Activated CD4-positive, alpha-beta memory T cell treated with anti-CD3 and anti-CD28 coated beads for 36 hours (primary cell): ENCODE measurements at regions not wholly inside any gene's neighbourhood (a gene's known extent, or its start where the extent isn't known, plus 50 kb on each side); places are given as distances from the start of the nearest gene placed in this dataset.

Source experiments
- CTCF ChIA-PET: fragments of 350-600 bp; sonication (Branson Sonifier 250); formaldehyde crosslinking; loops from one replicate; lab custom pipeline; 2021; ENCODE audit warnings: antibody characterized with exemption, inconsistent platforms; lab: Charles Lee
- POLR2A ChIA-PET: fragments of 350-600 bp; sonication (Branson Sonifier 250); formaldehyde crosslinking; loops from one replicate; lab custom pipeline; 2021; ENCODE audit warnings: antibody characterized with exemption; lab: Charles Lee
- DNase-seq: peaks from one replicate; pipeline ENCODE4 v3.0.0-alpha.2; 2020
- H3K27ac Mint-ChIP-seq: one replicate; pipeline ENCODE4 v1.8.0; 2021; ENCODE audit warnings: mixed read lengths
- H3K27me3 Mint-ChIP-seq: one replicate; pipeline ENCODE4 v1.8.0; 2021; ENCODE audit warnings: mixed read lengths
- H3K36me3 Mint-ChIP-seq: one replicate; pipeline ENCODE4 v1.8.0; 2021; ENCODE audit warnings: mixed read lengths
- H3K4me1 Mint-ChIP-seq: one replicate; pipeline ENCODE4 v1.8.0; 2021; ENCODE audit warnings: low read depth, mixed read lengths
- H3K4me3 Mint-ChIP-seq: one replicate; pipeline ENCODE4 v1.8.0; 2021; ENCODE audit warnings: mild to moderate bottlenecking, mixed read lengths
- H3K9me3 Mint-ChIP-seq: one replicate; pipeline ENCODE4 v1.8.0; 2021; ENCODE audit warnings: mixed read lengths
- intact Hi-C: fragments of 100-400 bp; cut with micrococcal nuclease; formaldehyde crosslinking; loops from one replicate; pipeline ENCODE4 v1.15.1; 2023

DNA sequence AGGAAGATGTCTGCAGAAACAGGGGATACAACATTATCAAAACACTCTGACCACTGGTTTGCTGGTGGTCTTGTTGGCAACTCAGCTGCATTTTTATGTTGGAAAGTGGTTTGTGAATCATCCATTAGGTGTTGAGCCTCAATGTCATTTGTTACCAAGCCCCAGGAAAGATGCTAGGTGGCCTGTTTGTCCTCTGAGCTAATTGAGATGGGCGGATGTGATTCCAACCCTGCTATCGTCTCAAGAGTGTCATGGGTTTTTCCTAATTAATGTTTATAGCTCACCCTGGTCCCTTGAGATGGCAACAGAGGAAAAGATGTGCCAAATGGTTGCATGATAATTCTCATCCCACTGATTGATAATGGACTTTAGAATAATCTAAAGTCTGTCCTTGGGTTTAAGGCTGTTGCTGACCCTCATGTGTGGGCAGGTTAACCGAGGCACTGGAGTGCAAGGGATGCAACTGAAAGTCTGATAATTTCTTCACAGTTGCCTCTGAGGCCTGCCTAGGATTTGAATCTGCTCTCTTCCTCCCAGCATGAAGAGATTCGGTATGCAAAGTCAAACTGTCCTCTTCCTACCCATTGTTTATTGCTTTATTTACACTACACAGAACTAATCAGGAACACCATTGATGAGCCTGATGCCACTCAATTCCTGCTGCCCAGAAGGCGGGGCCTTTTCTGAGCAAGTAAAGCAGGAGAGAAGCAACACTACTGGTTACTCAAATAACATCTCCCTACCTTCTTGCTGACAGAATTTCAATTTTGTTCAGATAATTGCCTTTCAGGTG is 166.2 kb upstream of the TBC1D5 start:
- Mint-ChIP-seq H3K4me3 (no peak overlapping the region), H3K27me3 (peaks cover 9% of the 10 kb centered on the region), H3K9me3 (no peaks in the 10 kb centered on the region), H3K27ac (no peak overlapping the region), H3K4me1 (no peaks in the 10 kb centered on the region), H3K36me3 (no peaks in the 10 kb centered on the region)
- no peak for DNase-seq
- intact Hi-C loops, result no loop called here
- POLR2A ChIA-PET, result no interaction called here
- CTCF ChIA-PET, result no interaction called here

DNA sequence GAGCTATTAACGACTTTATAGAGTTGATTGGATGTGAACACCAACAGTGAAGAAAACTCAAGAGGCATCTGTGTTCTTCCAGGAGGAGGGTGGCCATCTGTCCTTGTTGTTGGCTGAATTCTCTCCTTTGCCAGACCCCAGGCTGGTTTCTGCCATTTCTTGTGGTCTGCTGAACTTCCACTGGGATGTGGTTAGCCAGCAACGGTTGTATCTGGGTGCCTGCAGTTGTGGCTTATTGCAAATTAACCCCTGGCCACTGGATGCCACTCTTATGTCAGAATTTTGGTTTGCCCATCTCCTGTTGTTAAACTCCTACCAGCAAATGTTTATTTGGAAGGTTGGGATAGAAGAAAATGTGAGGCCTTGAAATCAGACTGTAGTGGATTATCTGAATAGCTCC is 163.6 kb upstream of the TBC1D5 start:
- ChIA-PET POLR2A (no interaction called here), CTCF (no interaction called here)
- DNase-seq, result no peak
- H3K9me3 Mint-ChIP-seq, result peaks cover 5% of the 10 kb centered on the region
- H3K27me3 Mint-ChIP-seq, result peaks cover under 1% of the 10 kb centered on the region
- intact Hi-C loops, result no loop called here
- no peaks in the 10 kb centered on the region for H3K4me1 Mint-ChIP-seq
- no peak overlapping the region for H3K4me3 Mint-ChIP-seq
- H3K27ac Mint-ChIP-seq, result no peak overlapping the region
- H3K36me3 Mint-ChIP-seq, result no peaks in the 10 kb centered on the region

- peaks cover 9% of the 10 kb centered on the region for H3K9me3 Mint-ChIP-seq
- H3K4me1 Mint-ChIP-seq, result no peaks in the 10 kb centered on the region
- no peak overlapping the region for H3K27ac Mint-ChIP-seq
- POLR2A ChIA-PET, result no interaction called here
- intact Hi-C loops, result no loop called here
- CTCF ChIA-PET, result no interaction called here
- H3K27me3 Mint-ChIP-seq, result peaks cover 4% of the 10 kb centered on the region
- no peak overlapping the region for H3K4me3 Mint-ChIP-seq
- no peaks in the 10 kb centered on the region for H3K36me3 Mint-ChIP-seq
- no peak for DNase-seq
These were observed 159.5 kb upstream of the TBC1D5 start for GRCh38 chr3:17901893-17902292.

- no peak overlapping the region for H3K27ac Mint-ChIP-seq
- H3K4me3 Mint-ChIP-seq, result no peak overlapping the region
- ChIA-PET CTCF (interaction anchor here (0.9 kb wide), 1 partner anchor 863 kb away, joined by 3 read pairs; no protein-coding TSS in a partner anchor), POLR2A (interaction anchor here (0.6 kb wide), 1 partner anchor 517 kb away, joined by 5 read pairs; no protein-coding TSS in a partner anchor)
- DNase-seq, result peak; percentile 47
- no peaks in the 10 kb centered on the region for H3K4me1 Mint-ChIP-seq
- H3K27me3 Mint-ChIP-seq, result no peaks in the 10 kb centered on the region
- H3K36me3 Mint-ChIP-seq, result no peaks in the 10 kb centered on the region
- intact Hi-C loops, result no loop called here
- peaks cover 7% of the 10 kb centered on the region for H3K9me3 Mint-ChIP-seq
These were observed 152.1 kb upstream of the TBC1D5 start for GRCh38 chr3:17894434-17895060.

DNA sequence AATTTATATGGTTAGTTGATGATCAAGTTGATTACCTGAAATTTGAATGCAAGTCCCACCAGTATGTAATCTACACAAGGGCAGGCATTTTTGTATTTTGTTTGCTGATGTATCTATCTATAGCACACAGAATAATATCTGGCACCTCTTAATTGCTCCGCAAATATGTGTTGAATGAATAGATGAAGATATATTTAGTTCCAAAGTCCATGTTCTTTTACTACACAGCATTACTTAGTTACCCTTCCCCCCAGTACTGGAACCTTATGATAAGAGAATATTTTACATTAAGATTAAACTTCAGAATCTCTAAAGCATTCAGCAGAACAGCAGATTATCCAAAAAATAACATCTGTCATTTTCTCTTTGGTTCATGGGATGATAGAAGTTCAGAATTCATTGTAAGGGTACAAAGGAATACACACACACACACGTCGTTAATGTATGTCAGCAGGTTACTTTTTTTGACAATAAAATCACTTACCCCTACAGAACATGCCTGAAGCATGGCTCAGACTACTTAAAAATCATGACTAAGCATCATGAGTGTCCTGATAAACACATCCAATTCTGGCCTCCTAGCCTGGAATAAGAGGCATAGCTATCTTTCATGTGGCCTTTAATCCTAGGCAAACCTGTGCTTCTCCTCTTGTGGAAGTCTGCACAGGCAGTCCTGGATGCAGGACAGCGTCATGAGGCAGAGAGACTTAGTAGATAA is 148.9 kb upstream of the TBC1D5 start:
- Mint-ChIP-seq H3K27me3 (peaks cover 3% of the 10 kb centered on the region), H3K27ac (no peak overlapping the region), H3K36me3 (no peaks in the 10 kb centered on the region), H3K9me3 (peaks cover 7% of the 10 kb centered on the region), H3K4me1 (no peaks in the 10 kb centered on the region), H3K4me3 (no peak overlapping the region)
- intact Hi-C loops, result no loop called here
- ChIA-PET POLR2A (no interaction called here), CTCF (interaction anchor here (1.1 kb wide), 1 partner anchor 27 kb away, joined by 3 read pairs; no protein-coding TSS in a partner anchor)
- no peak for DNase-seq

DNA sequence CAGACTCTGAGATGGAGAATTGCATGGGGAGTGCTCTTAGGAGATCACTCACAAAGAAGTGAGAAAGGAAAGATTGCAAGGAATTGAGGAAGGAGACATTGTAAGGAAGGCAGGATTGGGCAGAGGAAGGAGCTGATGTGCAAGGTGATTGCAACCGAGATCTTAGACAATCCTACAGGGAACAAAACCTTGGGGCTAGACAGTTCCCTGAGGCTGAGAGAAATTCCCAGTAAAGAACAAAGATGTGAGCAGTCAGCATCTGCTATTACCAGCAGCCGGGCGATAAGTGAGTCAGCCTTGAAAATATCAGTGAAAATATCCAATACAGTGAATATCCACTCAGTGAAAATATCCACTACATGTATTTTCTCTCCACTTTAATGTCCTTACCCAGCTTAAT is 143.6 kb upstream of the TBC1D5 start:
- intact Hi-C loops, result no loop called here
- Mint-ChIP-seq H3K4me1 (no peaks in the 10 kb centered on the region), H3K27me3 (peaks cover 3% of the 10 kb centered on the region), H3K9me3 (no peaks in the 10 kb centered on the region), H3K27ac (no peak overlapping the region), H3K36me3 (no peaks in the 10 kb centered on the region), H3K4me3 (no peak overlapping the region)
- ChIA-PET POLR2A (no interaction called here), CTCF (interaction anchor here (0.8 kb wide), 1 partner anchor 45 kb away, joined by 3 read pairs; no protein-coding TSS in a partner anchor)
- DNase-seq, result no peak

DNA sequence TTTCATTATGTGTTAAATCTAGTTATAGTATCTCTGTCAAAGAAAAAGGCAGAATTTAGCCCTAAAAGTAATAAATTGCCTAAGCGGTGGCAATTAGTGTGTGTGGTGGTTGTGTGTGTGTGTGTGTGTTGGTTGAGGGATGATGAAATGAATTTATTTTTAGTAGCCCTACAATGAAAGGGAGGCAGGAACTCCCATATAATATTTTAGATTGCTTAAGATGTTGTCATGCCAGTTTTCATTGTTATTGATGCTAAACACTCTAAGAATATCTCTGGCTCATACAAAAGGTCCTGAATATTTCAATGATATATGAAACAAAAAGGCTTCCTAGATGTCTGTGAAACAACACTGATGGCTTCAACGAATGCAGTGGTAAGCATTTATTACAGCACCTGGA is 140.6 kb upstream of the TBC1D5 start:
- no peak for DNase-seq
- Mint-ChIP-seq H3K9me3 (no peaks in the 10 kb centered on the region), H3K4me1 (no peaks in the 10 kb centered on the region), H3K4me3 (no peak overlapping the region), H3K27ac (no peak overlapping the region), H3K36me3 (no peaks in the 10 kb centered on the region), H3K27me3 (peaks cover 3% of the 10 kb centered on the region)
- ChIA-PET CTCF (no interaction called here), POLR2A (no interaction called here)
- intact Hi-C loops, result no loop called here

- no peak overlapping the region for H3K4me3 Mint-ChIP-seq
- ChIA-PET POLR2A (no interaction called here), CTCF (no interaction called here)
- H3K27me3 Mint-ChIP-seq, result peaks cover 7% of the 10 kb centered on the region
- no peak for DNase-seq
- H3K36me3 Mint-ChIP-seq, result no peaks in the 10 kb centered on the region
- intact Hi-C loops, result no loop called here
- no peak overlapping the region for H3K27ac Mint-ChIP-seq
- H3K4me1 Mint-ChIP-seq, result no peaks in the 10 kb centered on the region
- H3K9me3 Mint-ChIP-seq, result no peaks in the 10 kb centered on the region
These were observed 134.9 kb upstream of the TBC1D5 start for GRCh38 chr3:17877299-17877698.

DNA sequence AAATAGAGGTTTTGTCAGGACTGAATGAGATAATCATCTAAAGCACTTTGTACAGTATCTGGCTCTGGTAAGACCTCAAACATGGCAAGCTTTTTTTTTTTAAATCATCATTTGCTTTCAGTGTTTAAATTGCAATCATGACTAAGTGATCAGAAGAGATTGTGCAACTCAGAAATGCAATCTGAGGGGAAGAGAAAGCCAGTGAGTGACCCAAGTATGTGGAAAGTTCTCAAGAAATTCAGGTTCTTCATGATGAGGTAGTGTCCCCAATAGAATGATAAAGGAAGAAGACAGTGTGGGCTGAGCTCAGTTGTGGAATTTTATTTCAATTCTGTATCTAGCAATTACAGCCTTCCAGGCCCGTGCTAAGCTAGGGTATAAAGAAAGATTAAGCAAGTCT is 132.2 kb upstream of the TBC1D5 start:
- intact Hi-C loops, result no loop called here
- Mint-ChIP-seq H3K4me1 (no peaks in the 10 kb centered on the region), H3K36me3 (no peaks in the 10 kb centered on the region), H3K4me3 (no peak overlapping the region), H3K27me3 (peaks cover 8% of the 10 kb centered on the region), H3K27ac (no peak overlapping the region), H3K9me3 (no peaks in the 10 kb centered on the region)
- no peak for DNase-seq
- CTCF ChIA-PET, result no interaction called here
- POLR2A ChIA-PET, result no interaction called here

GRCh38 chr3:17872457-17872856 is 130.0 kb upstream of the TBC1D5 start:
- no peak overlapping the region for H3K27ac Mint-ChIP-seq
- H3K9me3 Mint-ChIP-seq, result no peaks in the 10 kb centered on the region
- H3K4me3 Mint-ChIP-seq, result no peak overlapping the region
- H3K27me3 Mint-ChIP-seq, result peaks cover 8% of the 10 kb centered on the region
- ChIA-PET POLR2A (no interaction called here), CTCF (no interaction called here)
- intact Hi-C loops, result no loop called here
- H3K36me3 Mint-ChIP-seq, result no peaks in the 10 kb centered on the region
- DNase-seq, result no peak
- H3K4me1 Mint-ChIP-seq, result no peaks in the 10 kb centered on the region

DNA sequence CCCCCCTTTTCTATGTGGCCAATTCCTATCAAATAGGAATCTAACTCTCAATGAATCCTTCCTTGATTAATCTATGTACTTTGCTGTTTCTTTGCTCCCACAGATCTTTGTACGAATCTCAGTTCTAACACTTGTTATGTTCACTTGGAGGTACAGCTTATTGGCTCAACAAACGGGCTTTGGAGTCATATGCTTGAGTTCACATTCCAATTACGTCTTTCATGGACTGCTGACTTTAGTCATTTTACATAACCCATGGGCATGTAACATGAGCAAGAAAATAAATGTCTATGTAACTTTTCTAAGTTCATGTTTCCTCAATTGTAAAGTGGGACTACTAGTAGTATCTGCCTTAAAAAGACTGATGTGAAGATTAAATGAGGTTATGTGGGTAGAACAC is 123.2 kb upstream of the TBC1D5 start:
- no peak for DNase-seq
- no peaks in the 10 kb centered on the region for H3K36me3 Mint-ChIP-seq
- H3K4me1 Mint-ChIP-seq, result no peaks in the 10 kb centered on the region
- H3K27me3 Mint-ChIP-seq, result no peaks in the 10 kb centered on the region
- H3K9me3 Mint-ChIP-seq, result no peaks in the 10 kb centered on the region
- no peak overlapping the region for H3K4me3 Mint-ChIP-seq
- ChIA-PET CTCF (no interaction called here), POLR2A (no interaction called here)
- intact Hi-C loops, result no loop called here
- H3K27ac Mint-ChIP-seq, result no peak overlapping the region

GRCh38 chr3:17861476-17861875 is 119.0 kb upstream of the TBC1D5 start:
- Mint-ChIP-seq H3K4me3 (no peak overlapping the region), H3K27me3 (no peaks in the 10 kb centered on the region), H3K27ac (no peak overlapping the region), H3K9me3 (no peaks in the 10 kb centered on the region), H3K4me1 (no peaks in the 10 kb centered on the region), H3K36me3 (no peaks in the 10 kb centered on the region)
- ChIA-PET POLR2A (no interaction called here), CTCF (interaction anchor here (0.7 kb wide), 1 partner anchor 10 kb away, joined by 3 read pairs; no protein-coding TSS in a partner anchor)
- DNase-seq, result no peak
- intact Hi-C loops, result no loop called here
